Nephron (organoid): ENCODE measurements at regions not wholly inside any gene's neighbourhood (a gene's known extent, or its start where the extent isn't known, plus 50 kb on each side); places are given as distances from the start of the nearest gene placed in this dataset.

Experiments
- H3K27ac Mint-ChIP-seq, 3 experiments: 2 replicates each; pipeline ENCODE4 v1.8.0; 2020; ENCODE audit warnings: mixed read lengths in 3 of 3, mild to moderate bottlenecking in 2 of 3, moderate library complexity in 1 of 3
- H3K27me3 Mint-ChIP-seq: 2 replicates; pipeline ENCODE4 v1.8.0; 2021; ENCODE audit warnings: low read depth, mild to moderate bottlenecking, moderate library complexity, mixed read lengths
- H3K36me3 Mint-ChIP-seq: 2 replicates; pipeline ENCODE4 v1.8.0; 2020; ENCODE audit warnings: low read depth, mixed read lengths
- H3K4me1 Mint-ChIP-seq: 2 replicates; pipeline ENCODE4 v1.8.0; 2020; ENCODE audit warnings: mixed read lengths
- H3K4me3 Mint-ChIP-seq, 3 experiments: 2 replicates each; pipeline ENCODE4 v1.8.0; 2020; ENCODE audit warnings: mild to moderate bottlenecking in 3 of 3, mixed read lengths in 3 of 3, moderate library complexity in 2 of 3
- H3K9me3 Mint-ChIP-seq: 2 replicates; pipeline ENCODE4 v1.8.0; 2020; ENCODE audit warnings: mixed read lengths
- CTCF ChIP-seq, 3 experiments: fragments of 200-600 bp; sonication (generic); IDR thresholded peaks; one replicate each; pipeline ENCODE4 v1.5.0; 2021; ENCODE audit warnings: antibody characterized with exemption in 3 of 3; ENCODE audit not compliant: unreplicated experiment in 3 of 3

- H3K4me3 Mint-ChIP-seq, result no peak overlapping the region
- peaks cover 6% of the 10 kb centered on the region for H3K9me3 Mint-ChIP-seq
- no peak for TF ChIP-seq CTCF (IDR thresholded peaks at IDR 0.05; ENCODE audit: unreplicated experiment in 3 of 3)
- no peak overlapping the region for H3K27ac Mint-ChIP-seq
- peaks cover 13% of the 10 kb centered on the region for H3K27me3 Mint-ChIP-seq
- H3K4me1 Mint-ChIP-seq, result peaks cover 19% of the 10 kb centered on the region
- H3K36me3 Mint-ChIP-seq, result no peaks in the 10 kb centered on the region
These were observed 490.9 kb downstream of the GADD45G start for GRCh38 chr9:90095682-90096081.

GRCh38 chr9:90097237-90097636, 492.4 kb downstream of the GADD45G start:
- TF ChIP-seq CTCF (IDR thresholded peaks at IDR 0.05; ENCODE audit: unreplicated experiment in 3 of 3), result no peak

GRCh38 chr9:90098408-90098807, 493.6 kb downstream of the GADD45G start:
- Mint-ChIP-seq H3K4me1 (peaks cover 22% of the 10 kb centered on the region), H3K27me3 (peaks cover 8% of the 10 kb centered on the region), H3K36me3 (no peaks in the 10 kb centered on the region), H3K4me3 (no peak overlapping the region), H3K9me3 (peaks cover 1% of the 10 kb centered on the region), H3K27ac (no peak overlapping the region)
- TF ChIP-seq CTCF (IDR thresholded peaks at IDR 0.05; ENCODE audit: unreplicated experiment in 3 of 3), result no peak

More at GRCh38 chr9:90097237-90097636, 492.4 kb downstream of the GADD45G start:
- Mint-ChIP-seq H3K4me3 (no peak overlapping the region), H3K27ac (no peak overlapping the region), H3K9me3 (peaks cover 3% of the 10 kb centered on the region), H3K4me1 (peaks cover 22% of the 10 kb centered on the region), H3K27me3 (peaks cover 14% of the 10 kb centered on the region), H3K36me3 (no peaks in the 10 kb centered on the region)

GRCh38 chr9:90099262-90099963, 494.6 kb downstream of the GADD45G start:
- Mint-ChIP-seq H3K9me3 (no peaks in the 10 kb centered on the region), H3K27me3 (peaks cover 4% of the 10 kb centered on the region), H3K27ac (no peak overlapping the region), H3K4me3 (no peak overlapping the region), H3K36me3 (no peaks in the 10 kb centered on the region), H3K4me1 (peaks cover 24% of the 10 kb centered on the region)
- peak; percentile 55 to 66 (median 61) for TF ChIP-seq CTCF (IDR thresholded peaks at IDR 0.05; ENCODE audit: unreplicated experiment in 3 of 3)

GRCh38 chr9:90100014-90100413, 495.2 kb downstream of the GADD45G start:
- H3K9me3 Mint-ChIP-seq, result no peaks in the 10 kb centered on the region
- TF ChIP-seq CTCF (IDR thresholded peaks at IDR 0.05; ENCODE audit: unreplicated experiment in 3 of 3), result no peak
- H3K27me3 Mint-ChIP-seq, result peaks cover 4% of the 10 kb centered on the region
- H3K4me1 Mint-ChIP-seq, result peaks cover 24% of the 10 kb centered on the region
- H3K27ac Mint-ChIP-seq, result no peak overlapping the region
- no peak overlapping the region for H3K4me3 Mint-ChIP-seq
- no peaks in the 10 kb centered on the region for H3K36me3 Mint-ChIP-seq

GRCh38 chr9:90102292-90102901, 497.6 kb downstream of the GADD45G start:
- Mint-ChIP-seq H3K27ac (peak overlapping the region in 1 of 3 experiments; percentile 40), H3K4me1 (peaks cover 30% of the 10 kb centered on the region), H3K27me3 (peaks cover 4% of the 10 kb centered on the region), H3K9me3 (no peaks in the 10 kb centered on the region), H3K4me3 (no peak overlapping the region), H3K36me3 (no peaks in the 10 kb centered on the region)
- peak; percentile 74 to 84 (median 78) for TF ChIP-seq CTCF (IDR thresholded peaks at IDR 0.05; ENCODE audit: unreplicated experiment in 3 of 3)
